GM18873 (cell line): ENCODE measurements at regions not wholly inside any gene's neighbourhood (a gene's known extent, or its start where the extent isn't known, plus 50 kb on each side); places are given as distances from the start of the nearest gene placed in this dataset.
"Not testable (repeated sequence)": the region's sequence is repeated elsewhere in the genome, so short reads cannot be mapped to it uniquely, and the experiment has no call there.

Experiments used
- ATAC-seq: cut with Tn5 transposase; IDR thresholded peaks from one replicate; pipeline ENCODE4 v1.9.1; 2021; ENCODE audit warnings: mild to moderate bottlenecking, moderate library complexity, moderate number of reproducible peaks; ENCODE audit not compliant: unreplicated experiment, low FRiP score

GRCh38 chr6:4472222-4472621 lies 304.0 kb upstream of the CDYL start:
- no peak for ATAC-seq

GRCh38 chr6:4471515-4471914 lies 304.7 kb upstream of the CDYL start:
- ATAC-seq, result not testable (repeated sequence)

- ATAC-seq, result no peak
Measured at GRCh38 chr6:4470698-4471210, 305.4 kb upstream of the CDYL start.

- ATAC-seq, result no peak
Measured at GRCh38 chr6:4466769-4467480, 309.3 kb upstream of the CDYL start.

GRCh38 chr6:4466261-4466660 lies 309.9 kb upstream of the CDYL start:
- no peak for ATAC-seq

- no peak for ATAC-seq
Measured at GRCh38 chr6:4464638-4465037, 311.6 kb upstream of the CDYL start.

- ATAC-seq, result no peak
Measured at GRCh38 chr6:4463236-4463635, 313.0 kb upstream of the CDYL start.

GRCh38 chr6:4460586-4461475 lies 315.4 kb upstream of the CDYL start:
- no peak for ATAC-seq

- ATAC-seq, result no peak
Measured at GRCh38 chr6:4459996-4460395, 316.2 kb upstream of the CDYL start.

- no peak for ATAC-seq
Measured at GRCh38 chr6:4459032-4459431, 317.2 kb upstream of the CDYL start.

GRCh38 chr6:4451718-4452117 lies 316.3 kb upstream of the ECI2 start:
- no peak for ATAC-seq

- no peak for ATAC-seq
Measured at GRCh38 chr6:4451081-4451480, 315.7 kb upstream of the ECI2 start.

- ATAC-seq, result no peak
Measured at GRCh38 chr6:4450237-4450636, 314.9 kb upstream of the ECI2 start.

GRCh38 chr6:4449409-4449808 lies 314.0 kb upstream of the ECI2 start:
- ATAC-seq, result no peak

GRCh38 chr6:4448841-4449240 lies 313.5 kb upstream of the ECI2 start:
- ATAC-seq, result no peak

GRCh38 chr6:4447639-4448330 lies 312.4 kb upstream of the ECI2 start:
- no peak for ATAC-seq

GRCh38 chr6:4446982-4447381 lies 311.6 kb upstream of the ECI2 start:
- no peak for ATAC-seq

GRCh38 chr6:4441981-4442434 lies 306.6 kb upstream of the ECI2 start:
- no peak for ATAC-seq

- ATAC-seq, result no peak
Measured at GRCh38 chr6:4439159-4439558, 303.8 kb upstream of the ECI2 start.

- ATAC-seq, result no peak
Measured at GRCh38 chr6:4437342-4437741, 302.0 kb upstream of the ECI2 start.

GRCh38 chr6:4435981-4436445 lies 300.6 kb upstream of the ECI2 start:
- ATAC-seq, result no peak
